ENCODE measurements at regions not wholly inside any gene's neighbourhood (a gene's known extent, or its start where the extent isn't known, plus 50 kb on each side); places are given as distances from the start of the nearest gene placed in this dataset.
"Not testable (repeated sequence)": the region's sequence is repeated elsewhere in the genome, so short reads cannot be mapped to it uniquely, and the experiment has no call there.

- Histone ChIP-seq H3K4me1 (ENCODE audit: control insufficient read depth, insufficient read depth, low read length, poor library complexity, severe bottlenecking) (peaks cover 50% of the 10 kb centered on the region), H3K4me3 (ENCODE audit: extremely low read depth, insufficient read depth, low read length, poor library complexity, severe bottlenecking) (no peak overlapping the region), H3K27ac (ENCODE audit: low read depth, low read length, severe bottlenecking) (no peak overlapping the region), H3K36me3 (ENCODE audit: control insufficient read depth, insufficient read depth, low read length) (no peaks in the 10 kb centered on the region), H3K9me3 (ENCODE audit: control insufficient read depth, low read length) (no peaks in the 10 kb centered on the region)
- WGBS, 2 experiments (ENCODE audit: insufficient coverage in 2 of 2) = 94% methylated on average over 28 of the region's 28 CpGs
Measured at GRCh38 chr2:240375024-240375645, 60.3 kb upstream of the GPC1 start.

- Histone ChIP-seq H3K36me3 (ENCODE audit: control insufficient read depth, insufficient read depth, low read length) (no peaks in the 10 kb centered on the region), H3K9me3 (ENCODE audit: control insufficient read depth, low read length) (no peaks in the 10 kb centered on the region), H3K27ac (ENCODE audit: low read depth, low read length, severe bottlenecking) (no peak overlapping the region), H3K4me1 (ENCODE audit: control insufficient read depth, insufficient read depth, low read length, poor library complexity, severe bottlenecking) (peaks cover 37% of the 10 kb centered on the region), H3K4me3 (ENCODE audit: extremely low read depth, insufficient read depth, low read length, poor library complexity, severe bottlenecking) (no peak overlapping the region)
- 85 to 95% methylated on average over 7 to 10 of the region's 12 CpGs for WGBS, 2 experiments (ENCODE audit: insufficient coverage in 2 of 2)
Measured at GRCh38 chr2:240376739-240377138, 58.7 kb upstream of the GPC1 start.

GRCh38 chr2:240377366-240377765 lies 58.1 kb upstream of the GPC1 start:
- Histone ChIP-seq H3K27ac (ENCODE audit: low read depth, low read length, severe bottlenecking) (no peak overlapping the region), H3K9me3 (ENCODE audit: control insufficient read depth, low read length) (no peaks in the 10 kb centered on the region), H3K36me3 (ENCODE audit: control insufficient read depth, insufficient read depth, low read length) (no peaks in the 10 kb centered on the region), H3K4me1 (ENCODE audit: control insufficient read depth, insufficient read depth, low read length, poor library complexity, severe bottlenecking) (peaks cover 31% of the 10 kb centered on the region), H3K4me3 (ENCODE audit: extremely low read depth, insufficient read depth, low read length, poor library complexity, severe bottlenecking) (no peak overlapping the region)
- WGBS, 2 experiments (ENCODE audit: insufficient coverage in 2 of 2) = 89 to 94% methylated on average over 7 to 10 of the region's 10 CpGs

- WGBS, 2 experiments (ENCODE audit: insufficient coverage in 2 of 2) = 83 to 87% methylated on average over 9 of the region's 9 CpGs
- Histone ChIP-seq H3K9me3 (ENCODE audit: control insufficient read depth, low read length) (no peaks in the 10 kb centered on the region), H3K36me3 (ENCODE audit: control insufficient read depth, insufficient read depth, low read length) (no peaks in the 10 kb centered on the region), H3K27ac (ENCODE audit: low read depth, low read length, severe bottlenecking) (no peak overlapping the region), H3K4me3 (ENCODE audit: extremely low read depth, insufficient read depth, low read length, poor library complexity, severe bottlenecking) (no peak overlapping the region), H3K4me1 (ENCODE audit: control insufficient read depth, insufficient read depth, low read length, poor library complexity, severe bottlenecking) (peaks cover 13% of the 10 kb centered on the region)
Measured at GRCh38 chr2:240379089-240379636, 56.3 kb upstream of the GPC1 start.

GRCh38 chr2:240383099-240383758 lies 52.2 kb upstream of the GPC1 start:
- Histone ChIP-seq H3K36me3 (ENCODE audit: control insufficient read depth, insufficient read depth, low read length) (no peaks in the 10 kb centered on the region), H3K4me3 (ENCODE audit: extremely low read depth, insufficient read depth, low read length, poor library complexity, severe bottlenecking) (no peak overlapping the region), H3K4me1 (ENCODE audit: control insufficient read depth, insufficient read depth, low read length, poor library complexity, severe bottlenecking) (peaks cover 12% of the 10 kb centered on the region), H3K9me3 (ENCODE audit: control insufficient read depth, low read length) (no peaks in the 10 kb centered on the region), H3K27ac (ENCODE audit: low read depth, low read length, severe bottlenecking) (no peak overlapping the region)
- WGBS, 2 experiments (ENCODE audit: insufficient coverage in 2 of 2) = 89 to 90% methylated on average over 12 to 17 of the region's 17 CpGs

GRCh38 chr2:240383871-240384700 lies 51.4 kb upstream of the GPC1 start:
- no peak overlapping the region for H3K4me3 ChIP-seq (ENCODE audit: extremely low read depth, insufficient read depth, low read length, poor library complexity, severe bottlenecking)
- no peak overlapping the region for H3K27ac ChIP-seq (ENCODE audit: low read depth, low read length, severe bottlenecking)
- no peaks in the 10 kb centered on the region for H3K36me3 ChIP-seq (ENCODE audit: control insufficient read depth, insufficient read depth, low read length)
- H3K9me3 ChIP-seq (ENCODE audit: control insufficient read depth, low read length) = no peaks in the 10 kb centered on the region
- H3K4me1 ChIP-seq (ENCODE audit: control insufficient read depth, insufficient read depth, low read length, poor library complexity, severe bottlenecking) = peaks cover 12% of the 10 kb centered on the region
- 92 to 94% methylated on average over 26 to 28 of the region's 29 CpGs for WGBS, 2 experiments (ENCODE audit: insufficient coverage in 2 of 2)

- H3K4me3 ChIP-seq (ENCODE audit: extremely low read depth, insufficient read depth, low read length, poor library complexity, severe bottlenecking) = no peak overlapping the region
- no peak overlapping the region for H3K27ac ChIP-seq (ENCODE audit: low read depth, low read length, severe bottlenecking)
- H3K36me3 ChIP-seq (ENCODE audit: control insufficient read depth, insufficient read depth, low read length) = no peaks in the 10 kb centered on the region
- H3K9me3 ChIP-seq (ENCODE audit: control insufficient read depth, low read length) = no peaks in the 10 kb centered on the region
- H3K4me1 ChIP-seq (ENCODE audit: control insufficient read depth, insufficient read depth, low read length, poor library complexity, severe bottlenecking) = peaks cover 12% of the 10 kb centered on the region
- WGBS, 2 experiments (ENCODE audit: insufficient coverage in 2 of 2) = 90 to 93% methylated on average over 15 of the region's 15 CpGs
Measured at GRCh38 chr2:240384711-240385450, 50.6 kb upstream of the GPC1 start.

GRCh38 chr2:240385451-240386161 lies 49.9 kb upstream of the GPC1 start:
- 92 to 97% methylated on average over 2 to 3 of the region's 3 CpGs for WGBS, 2 experiments (ENCODE audit: insufficient coverage in 2 of 2)
- H3K4me1 ChIP-seq (ENCODE audit: control insufficient read depth, insufficient read depth, low read length, poor library complexity, severe bottlenecking) = peaks cover 12% of the 10 kb centered on the region
- H3K36me3 ChIP-seq (ENCODE audit: control insufficient read depth, insufficient read depth, low read length); H3K9me3 ChIP-seq (ENCODE audit: control insufficient read depth, low read length); H3K27ac ChIP-seq (ENCODE audit: low read depth, low read length, severe bottlenecking); H3K4me3 ChIP-seq (ENCODE audit: extremely low read depth, insufficient read depth, low read length, poor library complexity, severe bottlenecking): not testable (repeated sequence)
